Erythroblast (primary cell): ENCODE measurements at regions not wholly inside any gene's neighbourhood (a gene's known extent, or its start where the extent isn't known, plus 50 kb on each side); places are given as distances from the start of the nearest gene placed in this dataset.

Experiments used
- GATA1 ChIP-seq: IDR thresholded peaks from 2 replicates; pipeline ENCODE4 v1.6.1; 2011; ENCODE audit warnings: low read depth, mild to moderate bottlenecking, control low read depth, low read length, moderate library complexity
- POLR2A ChIP-seq: IDR thresholded peaks from 2 replicates; pipeline ENCODE4 v1.6.1; 2011; ENCODE audit warnings: mild to moderate bottlenecking, low read length

- no peak for TF ChIP-seq POLR2A
- TF ChIP-seq GATA1 = no peak
These were observed 103.5 kb upstream of the FERD3L start for GRCh38 chr7:19248681-19249080.
